WTC11 (cell line): ENCODE measurements at regions not wholly inside any gene's neighbourhood (a gene's known extent, or its start where the extent isn't known, plus 50 kb on each side); places are given as distances from the start of the nearest gene placed in this dataset.

Experiments used
- ATAC-seq: fragments of 200-7000 bp; cut with Tn5 transposase; 2 replicates; pipeline ENCODE4 v1.10.0; 2021; ENCODE audit warnings: mild to moderate bottlenecking, moderate library complexity
- CTCF ChIA-PET: fragments of 300-600 bp; sonication (Branson Sonifier 250); formaldehyde crosslinking; loops from one replicate; lab custom pipeline; 2021; ENCODE audit warnings: antibody characterized with exemption; lab: Charles Lee
- POLR2A ChIA-PET: fragments of 350-600 bp; sonication (Branson Sonifier 250); formaldehyde crosslinking; loops from one replicate; lab custom pipeline; 2021; ENCODE audit warnings: antibody characterized with exemption; lab: Charles Lee
- DNase-seq: peaks from one replicate; pipeline ENCODE4 v3.0.0; 2021; ENCODE audit warnings: low spot score
- H3K27ac Mint-ChIP-seq: 2 replicates; pipeline ENCODE4 v1.8.0; 2021; ENCODE audit warnings: mixed read lengths
- H3K27me3 Mint-ChIP-seq: 2 replicates; pipeline ENCODE4 v1.8.0; 2021; ENCODE audit warnings: low read depth, mild to moderate bottlenecking, moderate library complexity, mixed read lengths
- H3K36me3 Mint-ChIP-seq: 2 replicates; pipeline ENCODE4 v1.8.0; 2021; ENCODE audit warnings: mixed read lengths
- H3K4me1 Mint-ChIP-seq: 2 replicates; pipeline ENCODE4 v1.8.0; 2022; ENCODE audit warnings: mixed read lengths
- H3K4me3 Mint-ChIP-seq: 2 replicates; pipeline ENCODE4 v1.8.0; 2021; ENCODE audit warnings: mild to moderate bottlenecking, moderate library complexity, mixed read lengths
- H3K9me3 Mint-ChIP-seq: 2 replicates; pipeline ENCODE4 v1.8.0; 2021; ENCODE audit warnings: mixed read lengths
- ATF1 ChIP-seq: sonication (generic); formaldehyde crosslinking; IDR thresholded peaks from 2 replicates; pipeline ENCODE4 v1.8.1; 2023; ENCODE audit warnings: mild to moderate bottlenecking, moderate library complexity, missing genetic modification reagents
- CDX4 ChIP-seq: fragments of 250-450 bp; sonication (Bioruptor Pico); IDR thresholded peaks from 2 replicates; pipeline ENCODE4 v1.9.0; 2021; ENCODE audit warnings: moderate library complexity, mild to moderate bottlenecking, inconsistent platforms, borderline replicate concordance
- CREB1 ChIP-seq: sonication (generic); formaldehyde crosslinking; IDR thresholded peaks from 2 replicates; pipeline ENCODE4 v1.8.0; 2023; ENCODE audit warnings: mild to moderate bottlenecking, missing genetic modification reagents
- CREM ChIP-seq: sonication (generic); formaldehyde crosslinking; IDR thresholded peaks from 2 replicates; pipeline ENCODE4 v1.8.1; 2022; ENCODE audit warnings: mild to moderate bottlenecking, missing genetic modification reagents, moderate library complexity
- ETV6 ChIP-seq: sonication (generic); formaldehyde crosslinking; IDR thresholded peaks from 2 replicates; pipeline ENCODE4 v1.8.1; 2022; ENCODE audit warnings: mild to moderate bottlenecking, missing genetic modification reagents
- FOXK1 ChIP-seq: sonication (generic); formaldehyde crosslinking; IDR thresholded peaks from 2 replicates; pipeline ENCODE4 v1.8.0; 2022; ENCODE audit warnings: mild to moderate bottlenecking, moderate library complexity, missing genetic modification reagents
- FOXP1 ChIP-seq: sonication (generic); formaldehyde crosslinking; IDR thresholded peaks from 2 replicates; pipeline ENCODE4 v1.8.0; 2022; ENCODE audit warnings: missing genetic modification reagents, mild to moderate bottlenecking, moderate library complexity, borderline replicate concordance
- FOXP4 ChIP-seq: sonication (generic); formaldehyde crosslinking; IDR thresholded peaks from 2 replicates; pipeline ENCODE4 v1.8.0; 2022; ENCODE audit warnings: mild to moderate bottlenecking, missing genetic modification reagents
- JAZF1 ChIP-seq: fragments of 250-450 bp; sonication (Bioruptor Pico); IDR thresholded peaks from 2 replicates; pipeline ENCODE4 v1.9.0; 2021; ENCODE audit warnings: moderate library complexity, mild to moderate bottlenecking, inconsistent platforms
- MXD4 ChIP-seq: fragments of 250-450 bp; sonication (Bioruptor Pico); IDR thresholded peaks from 2 replicates; pipeline ENCODE4 v1.8.0; 2021; ENCODE audit warnings: mild to moderate bottlenecking, moderate library complexity, borderline replicate concordance
- NFATC4 ChIP-seq: fragments of 250-450 bp; sonication (Bioruptor Pico); IDR thresholded peaks from 2 replicates; pipeline ENCODE4 v1.9.0; 2021; ENCODE audit warnings: mild to moderate bottlenecking
- NR1H2 ChIP-seq: sonication (generic); formaldehyde crosslinking; IDR thresholded peaks from 2 replicates; pipeline ENCODE4 v1.9.0; 2021; ENCODE audit warnings: mild to moderate bottlenecking, moderate library complexity, missing genetic modification reagents
- RORB ChIP-seq: fragments of 250-450 bp; sonication (Bioruptor Pico); IDR thresholded peaks from 2 replicates; pipeline ENCODE4 v1.9.0; 2021; ENCODE audit warnings: mild to moderate bottlenecking
- SMAD4 ChIP-seq: sonication (generic); formaldehyde crosslinking; IDR thresholded peaks from 2 replicates; pipeline ENCODE4 v1.8.0; 2022; ENCODE audit warnings: mild to moderate bottlenecking, missing genetic modification reagents
- TP53 ChIP-seq: sonication (generic); formaldehyde crosslinking; IDR thresholded peaks from 2 replicates; pipeline ENCODE4 v1.8.1; 2023; ENCODE audit warnings: mild to moderate bottlenecking, missing genetic modification reagents
- ZNF138 ChIP-seq: sonication (generic); formaldehyde crosslinking; conservative IDR thresholded peaks from 2 replicates; pipeline ENCODE4 v1.8.1; 2022; ENCODE audit warnings: mild to moderate bottlenecking, moderate library complexity, missing genetic modification reagents
- ZNF232 ChIP-seq: sonication (generic); formaldehyde crosslinking; IDR thresholded peaks from 2 replicates; pipeline ENCODE4 v1.8.0; 2022; ENCODE audit warnings: mild to moderate bottlenecking, missing genetic modification reagents
- ZSCAN18 ChIP-seq: fragments of 250-450 bp; sonication (Bioruptor Pico); IDR thresholded peaks from 2 replicates; pipeline ENCODE4 v2.1.2; 2022; ENCODE audit warnings: mild to moderate bottlenecking, moderate library complexity
- TF ChIP-seq, protein P1 (sequence below): sonication (generic); formaldehyde crosslinking; IDR thresholded peaks from 2 replicates; pipeline ENCODE4 v1.8.1; 2022; ENCODE audit warnings: low read depth, mild to moderate bottlenecking, moderate library complexity, missing genetic modification reagents, borderline replicate concordance
- TF ChIP-seq, protein P2 (sequence below): sonication (generic); formaldehyde crosslinking; IDR thresholded peaks from 2 replicates; pipeline ENCODE4 v1.8.0; 2023; ENCODE audit warnings: missing genetic modification reagents, mild to moderate bottlenecking, borderline replicate concordance
- TF ChIP-seq, protein P3 (sequence below): fragments of 250-450 bp; sonication (Bioruptor Pico); IDR thresholded peaks from 2 replicates; pipeline ENCODE4 v1.8.0; 2021; ENCODE audit warnings: mild to moderate bottlenecking

DNA sequence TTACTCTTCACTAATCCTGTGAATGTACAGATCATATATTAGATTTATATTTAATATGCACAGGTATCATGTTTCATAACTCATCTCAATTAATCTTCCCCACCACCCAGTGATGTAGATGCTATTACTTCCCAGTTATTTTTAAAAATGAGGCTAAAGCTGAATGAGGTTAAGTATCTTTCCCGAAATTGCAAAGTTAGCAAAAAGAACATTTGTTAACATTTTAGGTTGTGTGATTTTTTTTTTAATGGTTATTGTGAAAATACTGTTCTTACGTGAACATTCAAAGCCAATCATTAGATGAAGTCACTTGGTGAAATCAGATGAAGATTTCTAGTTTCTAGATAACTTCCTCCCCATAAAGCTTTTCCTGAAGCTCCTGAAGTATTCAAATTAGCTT, 186.9 kb upstream of the PLEKHA5 start:
- ChIA-PET CTCF (interaction anchor here (0.5 kb wide), 1 partner anchor 226 kb away, joined by 3 read pairs; no protein-coding TSS in a partner anchor), POLR2A (no interaction called here)
- no peaks in the 10 kb centered on the region for H3K27me3 Mint-ChIP-seq
- no peak overlapping the region for H3K4me3 Mint-ChIP-seq
- peaks cover 16% of the 10 kb centered on the region for H3K9me3 Mint-ChIP-seq
- H3K27ac Mint-ChIP-seq: no peak overlapping the region
- ATAC-seq: no peak
- peaks cover 4% of the 10 kb centered on the region for H3K4me1 Mint-ChIP-seq
- TF ChIP-seq CREB1 (no peak), CDX4 (CRISPR knock-in tag) (no peak), NFATC4 (no peak), TP53 (no peak), FOXK1 (CRISPR knock-in tag) (no peak)
- DNase-seq: no peak
- no peaks in the 10 kb centered on the region for H3K36me3 Mint-ChIP-seq

DNA sequence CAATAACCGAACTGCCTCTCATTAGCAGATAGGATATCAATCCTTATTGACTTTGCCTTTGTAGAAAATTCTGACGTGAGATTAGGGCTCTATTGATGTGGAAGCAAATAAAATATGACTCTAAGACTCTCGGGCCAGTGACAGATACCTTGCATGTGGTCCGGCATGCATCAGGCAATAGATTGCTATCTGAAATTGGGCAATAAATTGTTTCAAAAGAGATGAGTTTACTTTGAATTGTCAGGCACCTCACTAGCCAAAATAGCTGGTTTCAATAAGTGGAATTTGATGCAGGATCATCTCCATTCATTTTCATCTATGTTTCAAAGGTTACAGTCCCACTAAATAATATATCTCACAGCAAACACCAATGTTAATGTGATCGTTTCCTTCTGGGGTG, 186.3 kb upstream of the PLEKHA5 start:
- POLR2A ChIA-PET: no interaction called here
- Mint-ChIP-seq H3K9me3 (peaks cover 16% of the 10 kb centered on the region), H3K4me3 (no peak overlapping the region)

DNA sequence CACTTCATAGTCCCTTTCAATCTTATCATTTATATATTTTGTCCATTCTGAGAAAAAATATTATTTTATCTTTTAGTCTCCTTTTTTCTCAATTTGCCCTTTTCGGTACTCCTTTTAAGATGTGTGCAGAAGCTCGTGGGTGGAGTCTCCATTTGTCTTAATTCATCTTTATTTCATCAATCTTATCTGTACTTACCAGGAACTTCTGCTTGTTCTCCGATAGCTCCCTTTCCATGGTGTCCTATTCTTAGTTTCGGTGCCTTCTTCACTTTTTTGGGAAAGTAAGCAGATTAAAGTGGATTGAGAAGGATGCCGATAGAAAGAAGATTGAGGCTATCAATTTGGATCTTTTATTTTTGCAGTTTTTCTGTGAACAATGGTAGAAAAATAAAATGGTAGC, 183.4 kb upstream of the PLEKHA5 start:
- Mint-ChIP-seq H3K4me3 (no peak overlapping the region), H3K27ac (no peak overlapping the region), H3K36me3 (no peaks in the 10 kb centered on the region), H3K27me3 (no peaks in the 10 kb centered on the region), H3K9me3 (peaks cover 20% of the 10 kb centered on the region), H3K4me1 (peaks cover 6% of the 10 kb centered on the region)
- ChIA-PET POLR2A (no interaction called here), CTCF (no interaction called here)
- DNase-seq: no peak
- no peak for ATAC-seq
- TF ChIP-seq, protein P1, sequence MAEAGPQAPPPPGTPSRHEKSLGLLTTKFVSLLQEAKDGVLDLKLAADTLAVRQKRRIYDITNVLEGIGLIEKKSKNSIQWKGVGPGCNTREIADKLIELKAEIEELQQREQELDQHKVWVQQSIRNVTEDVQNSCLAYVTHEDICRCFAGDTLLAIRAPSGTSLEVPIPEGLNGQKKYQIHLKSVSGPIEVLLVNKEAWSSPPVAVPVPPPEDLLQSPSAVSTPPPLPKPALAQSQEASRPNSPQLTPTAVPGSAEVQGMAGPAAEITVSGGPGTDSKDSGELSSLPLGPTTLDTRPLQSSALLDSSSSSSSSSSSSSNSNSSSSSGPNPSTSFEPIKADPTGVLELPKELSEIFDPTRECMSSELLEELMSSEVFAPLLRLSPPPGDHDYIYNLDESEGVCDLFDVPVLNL (CRISPR knock-in tag): no peak
- TF ChIP-seq, protein P2, sequence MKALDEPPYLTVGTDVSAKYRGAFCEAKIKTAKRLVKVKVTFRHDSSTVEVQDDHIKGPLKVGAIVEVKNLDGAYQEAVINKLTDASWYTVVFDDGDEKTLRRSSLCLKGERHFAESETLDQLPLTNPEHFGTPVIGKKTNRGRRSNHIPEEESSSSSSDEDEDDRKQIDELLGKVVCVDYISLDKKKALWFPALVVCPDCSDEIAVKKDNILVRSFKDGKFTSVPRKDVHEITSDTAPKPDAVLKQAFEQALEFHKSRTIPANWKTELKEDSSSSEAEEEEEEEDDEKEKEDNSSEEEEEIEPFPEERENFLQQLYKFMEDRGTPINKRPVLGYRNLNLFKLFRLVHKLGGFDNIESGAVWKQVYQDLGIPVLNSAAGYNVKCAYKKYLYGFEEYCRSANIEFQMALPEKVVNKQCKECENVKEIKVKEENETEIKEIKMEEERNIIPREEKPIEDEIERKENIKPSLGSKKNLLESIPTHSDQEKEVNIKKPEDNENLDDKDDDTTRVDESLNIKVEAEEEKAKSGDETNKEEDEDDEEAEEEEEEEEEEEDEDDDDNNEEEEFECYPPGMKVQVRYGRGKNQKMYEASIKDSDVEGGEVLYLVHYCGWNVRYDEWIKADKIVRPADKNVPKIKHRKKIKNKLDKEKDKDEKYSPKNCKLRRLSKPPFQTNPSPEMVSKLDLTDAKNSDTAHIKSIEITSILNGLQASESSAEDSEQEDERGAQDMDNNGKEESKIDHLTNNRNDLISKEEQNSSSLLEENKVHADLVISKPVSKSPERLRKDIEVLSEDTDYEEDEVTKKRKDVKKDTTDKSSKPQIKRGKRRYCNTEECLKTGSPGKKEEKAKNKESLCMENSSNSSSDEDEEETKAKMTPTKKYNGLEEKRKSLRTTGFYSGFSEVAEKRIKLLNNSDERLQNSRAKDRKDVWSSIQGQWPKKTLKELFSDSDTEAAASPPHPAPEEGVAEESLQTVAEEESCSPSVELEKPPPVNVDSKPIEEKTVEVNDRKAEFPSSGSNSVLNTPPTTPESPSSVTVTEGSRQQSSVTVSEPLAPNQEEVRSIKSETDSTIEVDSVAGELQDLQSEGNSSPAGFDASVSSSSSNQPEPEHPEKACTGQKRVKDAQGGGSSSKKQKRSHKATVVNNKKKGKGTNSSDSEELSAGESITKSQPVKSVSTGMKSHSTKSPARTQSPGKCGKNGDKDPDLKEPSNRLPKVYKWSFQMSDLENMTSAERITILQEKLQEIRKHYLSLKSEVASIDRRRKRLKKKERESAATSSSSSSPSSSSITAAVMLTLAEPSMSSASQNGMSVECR (CRISPR knock-in tag): no peak
- no peak for TF ChIP-seq ETV6
- no peak for TF ChIP-seq ZNF138 (CRISPR knock-in tag)
- no peak for TF ChIP-seq MXD4 (CRISPR knock-in tag)

More for the DNA sequence above, 186.3 kb upstream of the PLEKHA5 start:
- Mint-ChIP-seq H3K36me3 (no peaks in the 10 kb centered on the region), H3K27me3 (no peaks in the 10 kb centered on the region), H3K27ac (no peak overlapping the region), H3K4me1 (peaks cover 4% of the 10 kb centered on the region)
- ATAC-seq (no peak), DNase-seq (no peak)
- no peak for TF ChIP-seq JAZF1 (CRISPR knock-in tag)
- no peak for TF ChIP-seq ZNF138 (CRISPR knock-in tag)
- no peak for TF ChIP-seq NR1H2 (CRISPR knock-in tag)
- TF ChIP-seq RORB: no peak
- no peak for TF ChIP-seq ATF1 (CRISPR knock-in tag)
- no peak for TF ChIP-seq ZSCAN18 (CRISPR knock-in tag)
- TF ChIP-seq NFATC4: no peak
- TF ChIP-seq FOXP1: no peak
- no peak for TF ChIP-seq ZNF232 (CRISPR knock-in tag)
- no peak for TF ChIP-seq FOXP4
- no peak for TF ChIP-seq CREM (CRISPR knock-in tag)
- TF ChIP-seq, protein P3, sequence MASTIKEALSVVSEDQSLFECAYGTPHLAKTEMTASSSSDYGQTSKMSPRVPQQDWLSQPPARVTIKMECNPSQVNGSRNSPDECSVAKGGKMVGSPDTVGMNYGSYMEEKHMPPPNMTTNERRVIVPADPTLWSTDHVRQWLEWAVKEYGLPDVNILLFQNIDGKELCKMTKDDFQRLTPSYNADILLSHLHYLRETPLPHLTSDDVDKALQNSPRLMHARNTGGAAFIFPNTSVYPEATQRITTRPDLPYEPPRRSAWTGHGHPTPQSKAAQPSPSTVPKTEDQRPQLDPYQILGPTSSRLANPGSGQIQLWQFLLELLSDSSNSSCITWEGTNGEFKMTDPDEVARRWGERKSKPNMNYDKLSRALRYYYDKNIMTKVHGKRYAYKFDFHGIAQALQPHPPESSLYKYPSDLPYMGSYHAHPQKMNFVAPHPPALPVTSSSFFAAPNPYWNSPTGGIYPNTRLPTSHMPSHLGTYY (CRISPR knock-in tag): no peak
- TF ChIP-seq SMAD4: no peak
- CTCF ChIA-PET: no interaction called here
